OCI-LY3 (cell line): ENCODE measurements at regions not wholly inside any gene's neighbourhood (a gene's known extent, or its start where the extent isn't known, plus 50 kb on each side); places are given as distances from the start of the nearest gene placed in this dataset.

Experiments used
- H2AFZ ChIP-seq: fragments of 200-600, 300-600 bp; shearing (Covaris generic); 2 replicates; pipeline ENCODE4 v1.6.0; 2014; ENCODE audit warnings: antibody characterized with exemption, low read depth, low read length
- H3K27ac ChIP-seq: fragments of 200-600, 300-600 bp; sonication (generic); 2 replicates; pipeline ENCODE4 v1.5.1; 2014; ENCODE audit warnings: mild to moderate bottlenecking, low read length, moderate library complexity, mixed read lengths
- H3K27me3 ChIP-seq: fragments of 200-600, 300-600 bp; sonication (generic); 2 replicates; pipeline ENCODE4 v1.6.1; 2014; ENCODE audit warnings: low read depth, low read length, mixed read lengths
- H3K36me3 ChIP-seq: fragments of 200-600, 300-600 bp; sonication (generic); replicated peaks from 2 replicates; pipeline ENCODE3; 2014; ENCODE audit warnings: low read depth, low read length, mixed read lengths
- H3K4me1 ChIP-seq: fragments of 300-600, 200-600 bp; sonication (generic); 2 replicates; pipeline ENCODE4 v1.6.1; 2014; ENCODE audit warnings: low read length, mixed read lengths
- H3K4me2 ChIP-seq: fragments of 200-600, 300-600 bp; sonication (generic); 2 replicates; pipeline ENCODE4 v1.6.1; 2014; ENCODE audit warnings: low read length, mixed read lengths
- H3K4me3 ChIP-seq: fragments of 300-600, 200-600 bp; sonication (generic); 2 replicates; pipeline ENCODE4 v1.5.1; 2014; ENCODE audit warnings: antibody characterized with exemption, mild to moderate bottlenecking, low read length, moderate library complexity
- H3K79me2 ChIP-seq: fragments of 300-600, 200-600 bp; shearing (Covaris generic); 2 replicates; pipeline ENCODE4 v1.6.1; 2014; ENCODE audit warnings: mild to moderate bottlenecking, low read length, mixed read lengths
- H3K9ac ChIP-seq: fragments of 300-600, 200-600 bp; shearing (Covaris generic); 2 replicates; pipeline ENCODE4 v1.6.0; 2014; ENCODE audit warnings: mild to moderate bottlenecking, low read length, moderate library complexity
- H3K9me3 ChIP-seq: fragments of 200-600, 300-600 bp; shearing (Covaris generic); 2 replicates; pipeline ENCODE4 v1.6.1; 2014; ENCODE audit warnings: low read length, mixed read lengths; ENCODE audit not compliant: insufficient read depth
- H4K20me1 ChIP-seq: fragments of 200-600, 300-600 bp; sonication (generic); 2 replicates; pipeline ENCODE4 v1.6.1; 2016; ENCODE audit warnings: low read length, mixed read lengths; ENCODE audit not compliant: insufficient read depth
- CTCF ChIP-seq: fragments of 200-600, 300-600 bp; sonication (generic); IDR thresholded peaks from 2 replicates; pipeline ENCODE4 v1.5.1; 2014; ENCODE audit warnings: antibody characterized with exemption, low read length, low read depth
- EZH2phosphoT487 ChIP-seq: fragments of 200-600 bp; shearing (Covaris generic); IDR thresholded peaks from 2 replicates; pipeline ENCODE4 v1.6.1; 2018; ENCODE audit warnings: antibody characterized with exemption, mixed run types, low read depth

DNA sequence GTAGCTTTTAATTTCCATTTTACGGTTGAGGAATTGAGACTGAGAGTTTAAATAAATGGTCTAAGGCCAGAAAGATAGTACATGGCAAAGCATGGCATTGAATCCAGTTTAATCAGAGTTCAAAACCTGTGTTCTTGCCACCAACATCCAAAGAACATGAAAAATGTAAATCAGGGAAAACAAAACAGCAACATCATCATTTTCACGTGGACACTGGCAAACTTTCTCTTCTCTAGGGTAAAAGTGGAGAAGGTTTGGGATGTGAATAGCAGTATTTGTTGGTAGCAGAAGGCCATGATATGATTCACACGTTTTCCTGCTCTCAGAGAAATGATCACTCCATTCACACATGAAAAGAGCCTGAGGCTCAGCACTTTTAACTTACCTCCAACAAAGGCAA is 357.7 kb downstream of the UQCRFS1 start:
- Histone ChIP-seq H3K9ac (no peak overlapping the region), H3K9me3 (0 out of 2 replicates have a peak, but pooled peaks cover 6% of the 10 kb centered on the region), H3K4me1 (peaks cover 3% of the 10 kb centered on the region; the same call in 1 of the 2 replicates), H3K4me2 (no peak overlapping the region), H3K36me3 (no peaks in the 10 kb centered on the region), H3K79me2 (no peaks in the 10 kb centered on the region), H3K27me3 (peaks cover 71% of the 10 kb centered on the region), H2AFZ (no peak overlapping the region), H3K27ac (no peak overlapping the region), H4K20me1 (no peaks in the 10 kb centered on the region), H3K4me3 (no peak overlapping the region)
- no peak for TF ChIP-seq CTCF
- no peak for TF ChIP-seq EZH2phosphoT487

DNA sequence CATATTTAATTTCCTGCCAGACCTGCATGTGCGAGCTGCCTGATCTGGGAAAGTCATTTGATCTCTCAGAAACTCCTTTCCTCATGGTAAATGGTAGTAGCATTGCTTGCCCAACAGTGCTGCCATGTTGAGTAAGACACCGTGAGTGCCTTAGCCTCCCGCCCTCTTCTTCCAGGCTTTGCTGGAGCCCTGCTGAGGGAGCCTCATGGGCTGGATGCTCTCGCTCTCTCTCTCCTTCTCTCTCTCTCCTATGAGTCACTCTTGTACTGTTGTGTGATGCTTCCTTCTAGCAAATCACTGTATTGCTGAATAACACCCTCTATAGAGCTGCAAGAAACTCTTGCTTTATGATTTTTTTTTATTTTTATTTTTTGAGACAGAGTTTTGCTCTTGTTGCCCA is 365.5 kb downstream of the UQCRFS1 start:
- Histone ChIP-seq H3K9me3 (no peaks in the 10 kb centered on the region), H3K4me1 (peaks cover 14% of the 10 kb centered on the region), H3K27ac (no peak overlapping the region), H4K20me1 (no peaks in the 10 kb centered on the region), H3K4me2 (no peak overlapping the region), H3K79me2 (no peaks in the 10 kb centered on the region), H3K27me3 (peaks cover 66% of the 10 kb centered on the region), H3K9ac (no peak overlapping the region), H3K36me3 (no peaks in the 10 kb centered on the region), H2AFZ (no peak overlapping the region), H3K4me3 (no peak overlapping the region)
- TF ChIP-seq EZH2phosphoT487 (no peak), CTCF (no peak)

- H3K4me1 ChIP-seq, result peaks cover 20% of the 10 kb centered on the region
- H3K9me3 ChIP-seq, result no peaks in the 10 kb centered on the region
- H3K27me3 ChIP-seq, result peaks cover 70% of the 10 kb centered on the region
- no peak overlapping the region for H3K27ac ChIP-seq
- H2AFZ ChIP-seq, result no peak overlapping the region
- H3K9ac ChIP-seq, result no peak overlapping the region
- H3K36me3 ChIP-seq, result no peaks in the 10 kb centered on the region
- no peaks in the 10 kb centered on the region for H4K20me1 ChIP-seq
- H3K4me2 ChIP-seq, result no peak overlapping the region
- H3K4me3 ChIP-seq, result no peak overlapping the region
- TF ChIP-seq EZH2phosphoT487 (no peak), CTCF (no peak)
- H3K79me2 ChIP-seq, result no peaks in the 10 kb centered on the region
These were observed 366.7 kb downstream of the UQCRFS1 start for GRCh38 chr19:28846094-28846812.

DNA sequence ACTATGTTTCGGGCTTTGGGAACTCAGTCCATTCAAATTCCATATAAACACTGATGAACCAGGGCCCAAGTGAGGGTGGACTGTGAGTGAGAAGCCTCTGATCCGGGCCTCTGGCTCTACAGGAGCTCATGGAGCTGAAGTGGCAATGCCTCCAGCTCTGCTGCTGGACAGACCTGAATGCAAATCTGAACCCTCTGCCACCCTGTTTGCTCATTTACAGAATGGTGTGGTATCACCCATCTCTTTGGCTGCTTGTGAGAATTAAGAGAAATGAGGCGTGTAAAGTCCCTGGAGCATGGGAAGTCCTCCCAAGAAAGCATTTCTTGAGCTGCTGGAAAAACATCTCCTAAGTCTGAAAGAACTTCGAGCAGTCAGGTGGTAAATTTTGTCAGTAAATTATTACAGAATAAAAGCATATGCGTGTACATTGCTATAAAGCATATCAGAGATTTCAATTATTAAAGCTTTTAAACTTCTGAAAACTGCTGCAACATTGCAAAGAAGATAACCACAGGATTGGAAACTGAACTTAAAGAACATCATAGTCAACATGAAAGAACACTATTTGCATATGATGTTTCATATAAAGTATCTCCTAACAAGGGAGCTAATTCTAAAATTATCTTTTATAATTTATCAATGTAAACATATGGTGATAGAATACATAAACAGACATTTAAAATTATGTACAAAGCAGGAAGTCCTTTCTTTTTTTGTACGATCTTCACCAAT is 369.0 kb downstream of the UQCRFS1 start:
- no peak overlapping the region for H3K9ac ChIP-seq
- no peaks in the 10 kb centered on the region for H4K20me1 ChIP-seq
- peaks cover 72% of the 10 kb centered on the region for H3K27me3 ChIP-seq
- H3K27ac ChIP-seq, result no peak overlapping the region
- no peaks in the 10 kb centered on the region for H3K9me3 ChIP-seq
- no peak for TF ChIP-seq EZH2phosphoT487
- no peak for TF ChIP-seq CTCF
- H3K4me3 ChIP-seq, result no peak overlapping the region
- no peaks in the 10 kb centered on the region for H3K79me2 ChIP-seq
- H3K36me3 ChIP-seq, result no peaks in the 10 kb centered on the region
- peaks cover 23% of the 10 kb centered on the region for H3K4me1 ChIP-seq
- no peak overlapping the region for H2AFZ ChIP-seq
- H3K4me2 ChIP-seq, result peak overlapping the region; percentile 31
